Keratinocyte (primary cell): ENCODE measurements at regions not wholly inside any gene's neighbourhood (a gene's known extent, or its start where the extent isn't known, plus 50 kb on each side); places are given as distances from the start of the nearest gene placed in this dataset.

Experiments
- CTCF ChIP-seq, 3 experiments: IDR thresholded peaks in 1 of 3; conservative IDR thresholded peaks in 1 of 3; optimal IDR thresholded peaks in 1 of 3; 2 replicates in 2 of 3; 3 replicates in 1 of 3; pipeline versions ENCODE3 to v1.5.1; 2011; ENCODE audit warnings: low read length in 3 of 3, mild to moderate bottlenecking in 3 of 3, moderate library complexity in 2 of 3, control low read depth in 1 of 3, inconsistent platforms in 1 of 3; ENCODE audit not compliant: insufficient read depth in 2 of 3; ENCODE audit errors: extremely low read depth in 1 of 3
- EZH2 ChIP-seq: IDR thresholded peaks from one replicate; pipeline ENCODE4 v1.6.1; 2012; ENCODE audit warnings: inconsistent platforms, mild to moderate bottlenecking, low read length, moderate library complexity

- TF ChIP-seq CTCF (optimal IDR thresholded peaks at IDR 0.05 in 1 of 3, IDR thresholded peaks at IDR 0.05 in 1 of 3, conservative IDR thresholded peaks at IDR 0.05 in 1 of 3; ENCODE audit: extremely low read depth in 1 of 3, insufficient read depth in 2 of 3, low read length in 3 of 3): no peak
- TF ChIP-seq EZH2: no peak
Observed at GRCh38 chr17:13410874-13411273, 190.9 kb downstream of the HS3ST3A1 start.
